ENCODE measurements at regions not wholly inside any gene's neighbourhood (a gene's known extent, or its start where the extent isn't known, plus 50 kb on each side); places are given as distances from the start of the nearest gene placed in this dataset.

DNA sequence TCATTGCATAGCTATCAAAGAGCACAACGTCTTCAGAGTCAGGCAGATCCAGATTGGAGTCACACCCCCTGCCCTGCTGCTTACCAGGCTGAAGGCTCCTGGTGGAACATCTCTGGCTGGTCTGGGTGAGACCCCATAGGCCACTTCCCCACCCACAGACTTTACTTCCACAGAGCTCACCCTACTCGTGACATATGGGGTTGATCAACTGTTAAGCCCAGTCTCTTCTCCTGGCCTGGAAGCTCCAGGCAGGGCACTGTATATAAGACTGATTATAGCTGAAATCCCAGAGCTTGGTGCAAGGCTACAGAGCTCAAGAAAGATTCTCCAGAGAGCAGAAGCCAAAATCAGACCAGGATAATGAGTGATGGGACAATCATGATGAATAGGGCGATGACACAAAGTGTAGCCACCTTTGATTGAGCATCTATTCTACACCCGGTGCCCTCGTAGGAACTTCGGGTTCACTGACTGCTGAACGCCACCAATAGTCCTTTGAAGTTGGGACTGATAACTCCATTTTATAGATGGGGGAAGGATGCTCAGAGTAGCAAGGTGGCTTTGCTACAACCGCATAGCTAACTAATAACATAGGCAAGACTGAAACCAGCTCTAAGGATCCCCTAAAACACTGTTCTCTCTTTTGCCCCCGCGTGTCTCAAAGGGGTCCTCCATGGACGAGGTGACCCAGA lies 287.8 kb downstream of the BCL11B start:
- H3K27me3 ChIP-seq: no peaks in the 10 kb centered on the region
- intact Hi-C loops (cut with DNase I; ENCODE audit: low total_unique reads): no loop called here
- no peaks in the 10 kb centered on the region for H3K9me3 ChIP-seq
- no peak overlapping the region for H3K27ac ChIP-seq
- no peaks in the 10 kb centered on the region for H3K4me1 ChIP-seq
- H3K4me3 ChIP-seq: no peak overlapping the region
- no peak for DNase-seq (ENCODE audit: low spot score in 2 of 2)
- no peaks in the 10 kb centered on the region for H3K36me3 ChIP-seq
- TF ChIP-seq POLR2A (IDR thresholded peaks at IDR 0.05) (no peak), POLR2AphosphoS5 (IDR thresholded peaks at IDR 0.05) (no peak)
- TF ChIP-seq, protein P1, sequence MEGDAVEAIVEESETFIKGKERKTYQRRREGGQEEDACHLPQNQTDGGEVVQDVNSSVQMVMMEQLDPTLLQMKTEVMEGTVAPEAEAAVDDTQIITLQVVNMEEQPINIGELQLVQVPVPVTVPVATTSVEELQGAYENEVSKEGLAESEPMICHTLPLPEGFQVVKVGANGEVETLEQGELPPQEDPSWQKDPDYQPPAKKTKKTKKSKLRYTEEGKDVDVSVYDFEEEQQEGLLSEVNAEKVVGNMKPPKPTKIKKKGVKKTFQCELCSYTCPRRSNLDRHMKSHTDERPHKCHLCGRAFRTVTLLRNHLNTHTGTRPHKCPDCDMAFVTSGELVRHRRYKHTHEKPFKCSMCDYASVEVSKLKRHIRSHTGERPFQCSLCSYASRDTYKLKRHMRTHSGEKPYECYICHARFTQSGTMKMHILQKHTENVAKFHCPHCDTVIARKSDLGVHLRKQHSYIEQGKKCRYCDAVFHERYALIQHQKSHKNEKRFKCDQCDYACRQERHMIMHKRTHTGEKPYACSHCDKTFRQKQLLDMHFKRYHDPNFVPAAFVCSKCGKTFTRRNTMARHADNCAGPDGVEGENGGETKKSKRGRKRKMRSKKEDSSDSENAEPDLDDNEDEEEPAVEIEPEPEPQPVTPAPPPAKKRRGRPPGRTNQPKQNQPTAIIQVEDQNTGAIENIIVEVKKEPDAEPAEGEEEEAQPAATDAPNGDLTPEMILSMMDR (IDR thresholded peaks at IDR 0.05): no peak

DNA sequence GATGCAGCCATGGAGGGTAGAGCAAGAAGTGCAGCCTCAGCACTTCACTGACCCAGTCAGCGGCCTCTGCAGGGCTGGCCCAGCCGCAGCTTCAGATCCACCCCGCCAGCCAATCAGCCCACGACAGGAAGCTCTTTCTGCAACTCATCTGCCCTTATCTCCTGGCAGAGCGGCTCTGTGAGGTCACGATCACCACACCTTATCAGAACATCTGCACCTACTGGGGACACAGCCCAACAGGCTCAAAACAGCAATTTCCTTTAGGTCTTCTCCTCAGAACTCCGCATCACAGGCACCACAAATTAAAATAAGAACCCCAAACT lies 287.3 kb downstream of the BCL11B start:
- no peak for DNase-seq (ENCODE audit: low spot score in 2 of 2)
- Histone ChIP-seq H3K27me3 (no peaks in the 10 kb centered on the region), H3K4me1 (no peaks in the 10 kb centered on the region), H3K4me3 (no peak overlapping the region), H3K9me3 (no peaks in the 10 kb centered on the region), H3K27ac (no peak overlapping the region), H3K36me3 (no peaks in the 10 kb centered on the region)
- TF ChIP-seq POLR2AphosphoS5 (IDR thresholded peaks at IDR 0.05) (no peak), POLR2A (IDR thresholded peaks at IDR 0.05) (no peak)
- TF ChIP-seq, protein P1 (IDR thresholded peaks at IDR 0.05): no peak
- intact Hi-C loops (cut with DNase I; ENCODE audit: low total_unique reads): no loop called here

DNA sequence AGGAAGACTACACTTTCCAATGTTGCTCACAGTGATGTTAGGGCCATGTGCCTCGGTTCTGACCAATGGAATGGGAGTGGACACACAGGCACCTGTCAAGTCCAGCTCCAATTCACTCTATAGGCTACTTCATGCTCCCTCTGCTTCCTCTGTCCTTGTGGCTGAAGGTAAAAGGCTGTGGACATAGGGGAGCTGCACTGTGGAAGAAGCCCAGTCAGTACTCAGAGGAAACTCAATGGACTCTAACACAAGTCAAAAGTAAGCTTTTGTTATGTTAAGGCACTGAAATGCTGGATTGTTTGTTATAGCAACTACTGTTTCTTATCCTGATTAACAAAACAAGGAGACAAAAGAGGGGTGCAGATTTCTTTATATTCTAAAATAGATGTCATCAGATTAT lies 278.2 kb downstream of the BCL11B start:
- DNase-seq (ENCODE audit: low spot score in 2 of 2): no peak
- intact Hi-C loops (cut with DNase I; ENCODE audit: low total_unique reads): no loop called here
- TF ChIP-seq, protein P1 (IDR thresholded peaks at IDR 0.05): no peak
- TF ChIP-seq POLR2A (IDR thresholded peaks at IDR 0.05) (no peak), POLR2AphosphoS5 (IDR thresholded peaks at IDR 0.05) (no peak)

DNA sequence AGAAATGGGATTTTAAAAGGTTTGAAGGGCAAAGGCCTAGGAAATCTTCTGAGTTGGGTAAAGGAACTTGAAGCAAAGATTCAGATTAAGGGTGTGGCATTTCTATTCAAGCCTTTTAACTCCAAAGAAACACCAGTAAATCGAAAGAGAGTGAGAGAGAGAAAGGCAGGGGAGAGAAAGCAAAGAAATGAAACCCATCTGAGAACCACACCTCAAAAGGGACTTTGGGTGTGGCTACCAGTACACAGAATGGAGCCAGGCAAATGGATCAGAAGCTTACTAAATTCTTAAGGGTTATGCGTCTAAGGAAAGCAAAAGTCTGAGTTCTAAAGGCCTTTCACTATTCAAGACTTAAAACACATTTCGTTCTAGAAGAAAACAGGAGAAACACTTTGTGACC lies 277.4 kb downstream of the BCL11B start:
- Histone ChIP-seq H3K27ac (no peak overlapping the region), H3K4me3 (no peak overlapping the region), H3K4me1 (no peaks in the 10 kb centered on the region), H3K27me3 (no peaks in the 10 kb centered on the region), H3K36me3 (no peaks in the 10 kb centered on the region), H3K9me3 (no peaks in the 10 kb centered on the region)
- no peak for DNase-seq (ENCODE audit: low spot score in 2 of 2)
- TF ChIP-seq, protein P1 (IDR thresholded peaks at IDR 0.05): no peak
- no peak for TF ChIP-seq POLR2A (IDR thresholded peaks at IDR 0.05)
- no peak for TF ChIP-seq POLR2AphosphoS5 (IDR thresholded peaks at IDR 0.05)
- intact Hi-C loops (cut with DNase I; ENCODE audit: low total_unique reads): no loop called here

More for the DNA sequence above, 278.2 kb downstream of the BCL11B start:
- Histone ChIP-seq H3K27ac (no peak overlapping the region), H3K4me3 (no peak overlapping the region), H3K27me3 (no peaks in the 10 kb centered on the region), H3K9me3 (no peaks in the 10 kb centered on the region), H3K36me3 (no peaks in the 10 kb centered on the region), H3K4me1 (no peaks in the 10 kb centered on the region)

DNA sequence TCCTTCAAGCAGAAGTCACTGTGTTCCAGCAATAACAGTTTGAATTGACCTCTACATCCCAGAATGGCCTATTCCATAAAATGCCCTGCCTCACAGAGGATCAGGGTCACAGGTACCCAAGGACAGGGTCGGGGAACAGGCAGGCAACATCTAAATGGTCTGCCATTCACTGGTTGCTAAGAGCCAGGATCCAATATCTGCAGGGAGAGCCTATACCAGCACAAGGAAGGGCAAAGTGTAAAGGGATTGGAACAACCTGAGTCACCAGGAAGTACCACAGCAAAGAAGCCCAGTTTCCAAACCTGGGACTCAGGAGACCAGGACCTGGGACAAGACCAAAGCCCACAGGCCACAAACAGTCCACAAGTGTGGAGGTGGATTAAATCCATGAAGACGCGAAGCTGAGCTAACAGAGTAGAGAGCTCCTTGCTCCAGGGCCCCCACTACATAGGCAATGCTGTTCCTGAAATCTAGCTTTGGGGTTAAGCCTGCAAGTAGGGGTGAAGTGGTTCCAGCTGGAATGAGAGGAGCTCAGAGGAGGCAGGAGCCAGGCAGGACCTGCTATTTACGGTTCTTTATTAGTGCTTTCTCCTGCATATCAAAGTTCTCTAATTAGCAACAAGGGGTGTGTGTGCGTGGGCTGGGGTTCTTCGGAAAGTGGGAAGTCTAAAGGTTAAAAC lies 274.3 kb downstream of the BCL11B start:
- intact Hi-C loops (cut with DNase I; ENCODE audit: low total_unique reads): no loop called here
- H3K4me1 ChIP-seq: no peaks in the 10 kb centered on the region
- no peak overlapping the region for H3K4me3 ChIP-seq
- no peaks in the 10 kb centered on the region for H3K27me3 ChIP-seq
- no peaks in the 10 kb centered on the region for H3K9me3 ChIP-seq
- DNase-seq (ENCODE audit: low spot score in 2 of 2): no peak
- H3K36me3 ChIP-seq: no peaks in the 10 kb centered on the region
- TF ChIP-seq POLR2A (IDR thresholded peaks at IDR 0.05) (no peak), POLR2AphosphoS5 (IDR thresholded peaks at IDR 0.05) (no peak)
- TF ChIP-seq, protein P1 (IDR thresholded peaks at IDR 0.05): no peak
- no peak overlapping the region for H3K27ac ChIP-seq

All from breast epithelium (tissue), 4 donors.